ENCODE measurements at regions not wholly inside any gene's neighbourhood (a gene's known extent, or its start where the extent isn't known, plus 50 kb on each side); places are given as distances from the start of the nearest gene placed in this dataset.

GRCh38 chr13:88235441-88235840 lies 564.3 kb downstream of the SLITRK5 start:
- no peak for TF ChIP-seq GATA2 (IDR thresholded peaks at IDR 0.05; ENCODE audit: low read depth, low read length)
- no peak for TF ChIP-seq GATA3 (IDR thresholded peaks at IDR 0.05; ENCODE audit: low read depth, low read length)

All from SH-SY5Y (cell line).